ENCODE measurements at regions not wholly inside any gene's neighbourhood (a gene's known extent, or its start where the extent isn't known, plus 50 kb on each side); places are given as distances from the start of the nearest gene placed in this dataset.

GRCh38 chr4:153971899-153972298 is 183.0 kb upstream of the SFRP2 start:
- Histone ChIP-seq H3K27ac (no peak overlapping the region), H3K36me3 (no peaks in the 10 kb centered on the region), H3K27me3 (ENCODE audit: low read depth) (no peaks in the 10 kb centered on the region), H3K4me3 (no peak overlapping the region), H3K9me3 (no peaks in the 10 kb centered on the region), H3K4me1 (no peaks in the 10 kb centered on the region)
- ATAC-seq (no peak), DNase-seq (no peak)
- TF ChIP-seq, protein P1, sequence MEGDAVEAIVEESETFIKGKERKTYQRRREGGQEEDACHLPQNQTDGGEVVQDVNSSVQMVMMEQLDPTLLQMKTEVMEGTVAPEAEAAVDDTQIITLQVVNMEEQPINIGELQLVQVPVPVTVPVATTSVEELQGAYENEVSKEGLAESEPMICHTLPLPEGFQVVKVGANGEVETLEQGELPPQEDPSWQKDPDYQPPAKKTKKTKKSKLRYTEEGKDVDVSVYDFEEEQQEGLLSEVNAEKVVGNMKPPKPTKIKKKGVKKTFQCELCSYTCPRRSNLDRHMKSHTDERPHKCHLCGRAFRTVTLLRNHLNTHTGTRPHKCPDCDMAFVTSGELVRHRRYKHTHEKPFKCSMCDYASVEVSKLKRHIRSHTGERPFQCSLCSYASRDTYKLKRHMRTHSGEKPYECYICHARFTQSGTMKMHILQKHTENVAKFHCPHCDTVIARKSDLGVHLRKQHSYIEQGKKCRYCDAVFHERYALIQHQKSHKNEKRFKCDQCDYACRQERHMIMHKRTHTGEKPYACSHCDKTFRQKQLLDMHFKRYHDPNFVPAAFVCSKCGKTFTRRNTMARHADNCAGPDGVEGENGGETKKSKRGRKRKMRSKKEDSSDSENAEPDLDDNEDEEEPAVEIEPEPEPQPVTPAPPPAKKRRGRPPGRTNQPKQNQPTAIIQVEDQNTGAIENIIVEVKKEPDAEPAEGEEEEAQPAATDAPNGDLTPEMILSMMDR (IDR thresholded peaks at IDR 0.05), result no peak
- intact Hi-C loops (cut with DNase I), result no loop called here

DNA sequence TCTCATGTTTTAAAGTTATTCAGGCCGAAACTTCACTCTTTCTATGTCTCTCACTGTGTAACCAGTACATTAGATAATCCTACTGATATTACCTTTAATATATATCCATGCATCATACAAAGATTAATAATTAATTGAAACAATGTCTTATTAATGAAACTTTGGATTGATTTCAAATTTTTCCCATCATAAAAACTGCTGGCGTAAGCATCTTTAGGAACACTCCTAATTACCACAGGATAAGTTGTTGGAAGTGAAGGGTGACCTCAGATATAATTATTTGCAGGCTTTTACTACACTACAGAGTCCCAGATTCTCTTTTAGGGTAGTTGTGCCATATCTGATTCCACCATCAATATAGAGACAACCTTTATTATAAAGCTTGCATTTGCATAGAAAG is 181.3 kb upstream of the SFRP2 start:
- DNase-seq (no peak), ATAC-seq (no peak)
- Histone ChIP-seq H3K27me3 (ENCODE audit: low read depth) (no peaks in the 10 kb centered on the region), H3K27ac (no peak overlapping the region), H3K9me3 (no peaks in the 10 kb centered on the region), H3K4me3 (no peak overlapping the region), H3K36me3 (no peaks in the 10 kb centered on the region), H3K4me1 (no peaks in the 10 kb centered on the region)
- intact Hi-C loops (cut with DNase I), result no loop called here
- TF ChIP-seq, protein P1 (IDR thresholded peaks at IDR 0.05), result no peak

- Histone ChIP-seq H3K4me3 (no peak overlapping the region), H3K27me3 (ENCODE audit: low read depth) (no peaks in the 10 kb centered on the region), H3K9me3 (no peaks in the 10 kb centered on the region), H3K27ac (no peak overlapping the region), H3K36me3 (no peaks in the 10 kb centered on the region), H3K4me1 (no peaks in the 10 kb centered on the region)
- intact Hi-C loops (cut with DNase I), result no loop called here
- ATAC-seq (no peak), DNase-seq (no peak)
- TF ChIP-seq, protein P1 (IDR thresholded peaks at IDR 0.05), result no peak
These were observed 180.7 kb upstream of the SFRP2 start for GRCh38 chr4:153969542-153969941.

GRCh38 chr4:153966641-153967040 is 177.8 kb upstream of the SFRP2 start:
- Histone ChIP-seq H3K36me3 (no peaks in the 10 kb centered on the region), H3K4me1 (no peaks in the 10 kb centered on the region), H3K27me3 (ENCODE audit: low read depth) (no peaks in the 10 kb centered on the region), H3K27ac (no peak overlapping the region), H3K4me3 (no peak overlapping the region), H3K9me3 (no peaks in the 10 kb centered on the region)
- TF ChIP-seq, protein P1 (IDR thresholded peaks at IDR 0.05), result no peak
- ATAC-seq, result no peak
- no peak for DNase-seq
- intact Hi-C loops (cut with DNase I), result no loop called here

DNA sequence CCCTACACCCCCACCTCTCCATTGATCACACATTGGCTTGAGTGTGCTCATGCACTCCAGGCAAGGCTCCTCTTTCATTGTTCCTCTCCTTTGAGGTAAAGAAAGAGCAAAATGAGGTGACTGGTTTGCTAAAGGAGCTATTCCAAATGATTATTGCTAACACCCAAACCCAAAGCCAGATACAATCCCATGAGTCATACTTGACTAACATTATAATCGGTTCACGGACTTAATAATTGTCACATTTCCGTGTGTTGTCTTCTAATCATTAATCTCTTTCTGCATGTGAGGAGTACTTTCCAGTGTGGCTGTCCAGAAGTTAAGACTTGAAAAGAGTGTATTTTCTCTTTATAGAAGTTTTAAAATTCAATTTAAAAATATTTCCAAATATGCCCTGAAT is 174.3 kb upstream of the SFRP2 start:
- no peaks in the 10 kb centered on the region for H3K36me3 ChIP-seq
- intact Hi-C loops (cut with DNase I), result no loop called here
- TF ChIP-seq, protein P1 (IDR thresholded peaks at IDR 0.05), result no peak

More for the DNA sequence above, 174.3 kb upstream of the SFRP2 start:
- no peak for DNase-seq
- no peak overlapping the region for H3K27ac ChIP-seq
- no peaks in the 10 kb centered on the region for H3K9me3 ChIP-seq
- no peak for ATAC-seq
- H3K4me1 ChIP-seq, result no peaks in the 10 kb centered on the region
- H3K4me3 ChIP-seq, result no peak overlapping the region
- no peaks in the 10 kb centered on the region for H3K27me3 ChIP-seq (ENCODE audit: low read depth)
